ENCODE measurements at regions not wholly inside any gene's neighbourhood (a gene's known extent, or its start where the extent isn't known, plus 50 kb on each side); places are given as distances from the start of the nearest gene placed in this dataset.

DNA sequence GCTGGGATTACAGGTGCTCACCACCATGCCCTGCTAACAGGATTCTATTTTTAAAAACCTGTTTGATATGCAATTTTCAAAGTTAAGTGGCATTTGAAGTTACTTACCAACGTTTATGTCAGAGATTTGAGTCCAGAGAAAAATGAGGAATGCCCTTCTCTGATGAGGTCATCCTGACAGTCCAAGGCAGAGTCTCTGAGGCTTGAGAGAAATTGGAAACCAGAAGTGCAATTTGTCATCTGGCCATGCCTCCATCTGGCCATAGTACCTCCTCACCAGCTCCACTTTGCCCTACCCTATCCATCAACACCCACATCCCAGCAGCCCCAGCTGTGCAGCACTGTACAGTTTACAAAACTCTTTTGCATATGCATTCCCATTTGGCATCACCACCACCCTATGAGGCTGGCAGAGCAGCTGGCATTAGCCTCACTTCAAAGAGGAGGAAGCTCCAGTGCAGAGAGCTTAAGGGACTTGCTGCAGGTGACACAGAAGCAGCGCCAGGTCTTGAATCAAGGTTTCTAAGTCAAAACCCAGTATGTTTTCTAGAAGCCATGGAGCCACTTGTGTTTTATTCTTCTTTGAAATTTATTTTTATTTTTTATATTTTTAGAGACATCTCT, 54.5 kb upstream of the PDZD8 start:
- TF ChIP-seq, protein P1, sequence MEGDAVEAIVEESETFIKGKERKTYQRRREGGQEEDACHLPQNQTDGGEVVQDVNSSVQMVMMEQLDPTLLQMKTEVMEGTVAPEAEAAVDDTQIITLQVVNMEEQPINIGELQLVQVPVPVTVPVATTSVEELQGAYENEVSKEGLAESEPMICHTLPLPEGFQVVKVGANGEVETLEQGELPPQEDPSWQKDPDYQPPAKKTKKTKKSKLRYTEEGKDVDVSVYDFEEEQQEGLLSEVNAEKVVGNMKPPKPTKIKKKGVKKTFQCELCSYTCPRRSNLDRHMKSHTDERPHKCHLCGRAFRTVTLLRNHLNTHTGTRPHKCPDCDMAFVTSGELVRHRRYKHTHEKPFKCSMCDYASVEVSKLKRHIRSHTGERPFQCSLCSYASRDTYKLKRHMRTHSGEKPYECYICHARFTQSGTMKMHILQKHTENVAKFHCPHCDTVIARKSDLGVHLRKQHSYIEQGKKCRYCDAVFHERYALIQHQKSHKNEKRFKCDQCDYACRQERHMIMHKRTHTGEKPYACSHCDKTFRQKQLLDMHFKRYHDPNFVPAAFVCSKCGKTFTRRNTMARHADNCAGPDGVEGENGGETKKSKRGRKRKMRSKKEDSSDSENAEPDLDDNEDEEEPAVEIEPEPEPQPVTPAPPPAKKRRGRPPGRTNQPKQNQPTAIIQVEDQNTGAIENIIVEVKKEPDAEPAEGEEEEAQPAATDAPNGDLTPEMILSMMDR (conservative IDR thresholded peaks at IDR 0.05), result no peak
- TF ChIP-seq EZH2 (IDR thresholded peaks at IDR 0.05; ENCODE audit: low read depth), result no peak

Data from PC-9 (cell line).